ENCODE measurements at regions not wholly inside any gene's neighbourhood (a gene's known extent, or its start where the extent isn't known, plus 50 kb on each side); places are given as distances from the start of the nearest gene placed in this dataset.
"Not testable (repeated sequence)": the region's sequence is repeated elsewhere in the genome, so short reads cannot be mapped to it uniquely, and the experiment has no call there.

- intact Hi-C loops (cut with micrococcal nuclease), result no loop called here
- 58% methylated on average over 3 of the region's 3 CpGs for WGBS (ENCODE audit: insufficient coverage)
Measured at GRCh38 chr6:126967296-126968005, 151.0 kb upstream of the RSPO3 start.

GRCh38 chr6:126976253-126976797 lies 142.1 kb upstream of the RSPO3 start:
- H3K4me3 Mint-ChIP-seq, result no peak overlapping the region
- 93% methylated on average over 1 of the region's 2 CpGs for WGBS (ENCODE audit: insufficient coverage)
- intact Hi-C loops (cut with micrococcal nuclease), result no loop called here
- Histone ChIP-seq H3K27me3 (ENCODE audit: control insufficient read depth, insufficient read depth, low read length) (no peaks in the 10 kb centered on the region), H3K4me3 (ENCODE audit: low read length) (no peak overlapping the region), H3K4me1 (ENCODE audit: control insufficient read depth, insufficient read depth, low read length) (no peaks in the 10 kb centered on the region), H3K27ac (ENCODE audit: low read length) (no peak overlapping the region), H3K9me3 (ENCODE audit: control insufficient read depth, insufficient read depth, low read length) (no peaks in the 10 kb centered on the region), H3K36me3 (ENCODE audit: control insufficient read depth, insufficient read depth, low read length) (no peaks in the 10 kb centered on the region)
- TF ChIP-seq, protein P1, sequence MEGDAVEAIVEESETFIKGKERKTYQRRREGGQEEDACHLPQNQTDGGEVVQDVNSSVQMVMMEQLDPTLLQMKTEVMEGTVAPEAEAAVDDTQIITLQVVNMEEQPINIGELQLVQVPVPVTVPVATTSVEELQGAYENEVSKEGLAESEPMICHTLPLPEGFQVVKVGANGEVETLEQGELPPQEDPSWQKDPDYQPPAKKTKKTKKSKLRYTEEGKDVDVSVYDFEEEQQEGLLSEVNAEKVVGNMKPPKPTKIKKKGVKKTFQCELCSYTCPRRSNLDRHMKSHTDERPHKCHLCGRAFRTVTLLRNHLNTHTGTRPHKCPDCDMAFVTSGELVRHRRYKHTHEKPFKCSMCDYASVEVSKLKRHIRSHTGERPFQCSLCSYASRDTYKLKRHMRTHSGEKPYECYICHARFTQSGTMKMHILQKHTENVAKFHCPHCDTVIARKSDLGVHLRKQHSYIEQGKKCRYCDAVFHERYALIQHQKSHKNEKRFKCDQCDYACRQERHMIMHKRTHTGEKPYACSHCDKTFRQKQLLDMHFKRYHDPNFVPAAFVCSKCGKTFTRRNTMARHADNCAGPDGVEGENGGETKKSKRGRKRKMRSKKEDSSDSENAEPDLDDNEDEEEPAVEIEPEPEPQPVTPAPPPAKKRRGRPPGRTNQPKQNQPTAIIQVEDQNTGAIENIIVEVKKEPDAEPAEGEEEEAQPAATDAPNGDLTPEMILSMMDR (IDR thresholded peaks at IDR 0.05), result no peak
- H3K36me3 Mint-ChIP-seq, result no peaks in the 10 kb centered on the region
- no peaks in the 10 kb centered on the region for H3K27me3 Mint-ChIP-seq (ENCODE audit: low read depth in 2 of 2)
- no peak overlapping the region for H3K27ac Mint-ChIP-seq
- DNase-seq (no peak), ATAC-seq (no peak)
- no peaks in the 10 kb centered on the region for H3K4me1 Mint-ChIP-seq
- peaks cover 11 to 12% of the 10 kb centered on the region in 2 donors for H3K9me3 Mint-ChIP-seq

More at GRCh38 chr6:126967296-126968005, 151.0 kb upstream of the RSPO3 start:
- ATAC-seq (no peak), DNase-seq (no peak)
- H3K27ac Mint-ChIP-seq, result no peak overlapping the region
- Histone ChIP-seq H3K27ac (ENCODE audit: low read length) (no peak overlapping the region), H3K9me3 (ENCODE audit: control insufficient read depth, insufficient read depth, low read length) (no peaks in the 10 kb centered on the region), H3K27me3 (ENCODE audit: control insufficient read depth, insufficient read depth, low read length) (no peaks in the 10 kb centered on the region), H3K36me3 (ENCODE audit: control insufficient read depth, insufficient read depth, low read length) (no peaks in the 10 kb centered on the region), H3K4me3 (ENCODE audit: low read length) (no peak overlapping the region), H3K4me1 (ENCODE audit: control insufficient read depth, insufficient read depth, low read length) (no peaks in the 10 kb centered on the region)
- no peaks in the 10 kb centered on the region for H3K27me3 Mint-ChIP-seq (ENCODE audit: low read depth in 2 of 2)
- H3K4me3 Mint-ChIP-seq, result no peak overlapping the region
- TF ChIP-seq, protein P1 (IDR thresholded peaks at IDR 0.05), result no peak
- H3K4me1 Mint-ChIP-seq, result no peaks in the 10 kb centered on the region
- H3K9me3 Mint-ChIP-seq, result peaks cover 0 to 11% of the 10 kb centered on the region in 2 donors
- no peaks in the 10 kb centered on the region for H3K36me3 Mint-ChIP-seq

DNA sequence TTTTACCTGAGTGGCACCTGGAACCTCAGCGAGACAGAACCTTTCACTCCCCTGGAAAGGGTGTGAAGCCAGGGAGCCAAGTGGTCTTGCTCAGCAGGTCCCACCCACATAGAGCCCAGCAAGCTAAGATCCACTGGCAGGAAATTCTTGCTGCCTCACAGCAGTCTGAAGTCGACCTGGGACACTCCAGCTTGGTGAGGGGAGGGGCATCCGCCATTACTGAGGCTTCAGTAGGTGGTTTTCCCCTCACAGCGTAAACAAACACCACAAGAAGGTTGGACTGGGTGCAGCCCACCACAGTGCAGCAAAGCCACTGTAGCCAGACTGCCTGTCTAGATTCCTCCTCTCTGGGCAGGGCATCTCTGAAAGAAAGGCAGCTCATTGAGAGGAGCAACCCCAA lies 134.7 kb upstream of the RSPO3 start:
- DNase-seq (no peak), ATAC-seq (no peak)
- Histone ChIP-seq H3K36me3 (ENCODE audit: control insufficient read depth, insufficient read depth, low read length) (no peaks in the 10 kb centered on the region), H3K9me3 (ENCODE audit: control insufficient read depth, insufficient read depth, low read length) (peaks cover 3% of the 10 kb centered on the region), H3K4me3 (ENCODE audit: low read length) (no peak overlapping the region), H3K27ac (ENCODE audit: low read length) (no peak overlapping the region), H3K4me1 (ENCODE audit: control insufficient read depth, insufficient read depth, low read length) (no peaks in the 10 kb centered on the region), H3K27me3 (ENCODE audit: control insufficient read depth, insufficient read depth, low read length) (no peaks in the 10 kb centered on the region)
- Mint-ChIP-seq H3K9me3 (peaks cover 7 to 8% of the 10 kb centered on the region in 2 donors), H3K4me3 (no peak overlapping the region), H3K27ac (no peak overlapping the region), H3K27me3 (ENCODE audit: low read depth in 2 of 2) (no peaks in the 10 kb centered on the region), H3K36me3 (no peaks in the 10 kb centered on the region), H3K4me1 (no peaks in the 10 kb centered on the region)
- 41% methylated on average over 4 of the region's 4 CpGs for WGBS (ENCODE audit: insufficient coverage)
- intact Hi-C loops (cut with micrococcal nuclease), result no loop called here
- TF ChIP-seq, protein P1 (IDR thresholded peaks at IDR 0.05), result no peak

GRCh38 chr6:126988125-126988524 lies 130.3 kb upstream of the RSPO3 start:
- H3K27me3 ChIP-seq (ENCODE audit: control insufficient read depth, insufficient read depth, low read length); intact Hi-C loops (cut with micrococcal nuclease); H3K4me1 ChIP-seq (ENCODE audit: control insufficient read depth, insufficient read depth, low read length); H3K9me3 ChIP-seq (ENCODE audit: control insufficient read depth, insufficient read depth, low read length); H3K27ac Mint-ChIP-seq; H3K4me1 Mint-ChIP-seq; H3K36me3 Mint-ChIP-seq; H3K9me3 Mint-ChIP-seq; H3K27me3 Mint-ChIP-seq (ENCODE audit: low read depth in 2 of 2); H3K27ac ChIP-seq (ENCODE audit: low read length); H3K4me3 Mint-ChIP-seq; ATAC-seq; H3K36me3 ChIP-seq (ENCODE audit: control insufficient read depth, insufficient read depth, low read length); H3K4me3 ChIP-seq (ENCODE audit: low read length); DNase-seq: not testable (repeated sequence)
- WGBS (ENCODE audit: insufficient coverage), result 90% methylated on average over 1 of the region's 1 CpG
